Caco-2 (cell line): ENCODE measurements at regions not wholly inside any gene's neighbourhood (a gene's known extent, or its start where the extent isn't known, plus 50 kb on each side); places are given as distances from the start of the nearest gene placed in this dataset.

Experiments
- BruUV-seq: library from RNA; stranded (reverse); fragments of 400-500 nt; replicated peaks from 2 replicates; lab custom pipeline; 2021; lab: Mats Ljungman, UMichigan
- CTCF ChIA-PET: fragments of 300-600 bp; sonication (Branson Sonifier 250); formaldehyde crosslinking; loops from one replicate; lab custom pipeline; 2022; ENCODE audit warnings: antibody characterized with exemption; lab: Charles Lee
- POLR2A ChIA-PET: fragments of 300-600 bp; sonication (Branson Sonifier 250); formaldehyde crosslinking; loops from one replicate; lab custom pipeline; 2022; ENCODE audit warnings: antibody characterized with exemption; lab: Charles Lee
- DNase-seq, 2 experiments: peaks; one replicate each; pipeline versions ENCODE4 v3.0.0 to v3.0.0-alpha.2; 2020 to 2022
- H3K27me3 ChIP-seq: replicated peaks from 2 replicates; pipeline ENCODE4 v1.6.0; 2011; ENCODE audit warnings: low read length; ENCODE audit not compliant: control insufficient read depth, insufficient read depth
- H3K36me3 ChIP-seq: 2 replicates; pipeline ENCODE4 v1.5.1; 2011; ENCODE audit warnings: low read length; ENCODE audit not compliant: control insufficient read depth, insufficient read depth
- H3K4me1 ChIP-seq: fragments of 250-450 bp; sonication (Bioruptor Pico); 2 replicates; pipeline ENCODE4 v1.5.1; 2020; ENCODE audit warnings: mild to moderate bottlenecking
- H3K4me3 ChIP-seq: 2 replicates; pipeline ENCODE4 v1.5.1; 2011; ENCODE audit warnings: low read depth, mild to moderate bottlenecking, control low read depth, low read length
- H3K9me3 ChIP-seq: fragments of 250-450 bp; sonication (Bioruptor Pico); 2 replicates; pipeline ENCODE4 v1.5.1; 2020; ENCODE audit warnings: mild to moderate bottlenecking, moderate library complexity
- H3K27ac Mint-ChIP-seq: one replicate; pipeline ENCODE4 v1.8.0; 2022; ENCODE audit warnings: mixed read lengths; ENCODE audit not compliant: unreplicated experiment
- H3K27me3 Mint-ChIP-seq: one replicate; pipeline ENCODE4 v1.8.0; 2022; ENCODE audit warnings: mixed read lengths; ENCODE audit not compliant: insufficient read depth, unreplicated experiment
- H3K36me3 Mint-ChIP-seq: one replicate; pipeline ENCODE4 v1.8.0; 2022; ENCODE audit warnings: mild to moderate bottlenecking, mixed read lengths; ENCODE audit not compliant: insufficient read depth, unreplicated experiment
- H3K4me1 Mint-ChIP-seq: one replicate; pipeline ENCODE4 v1.8.0; 2022; ENCODE audit warnings: low read depth, mixed read lengths; ENCODE audit not compliant: unreplicated experiment
- H3K4me3 Mint-ChIP-seq: one replicate; pipeline ENCODE4 v1.8.0; 2022; ENCODE audit warnings: mild to moderate bottlenecking, moderate library complexity, mixed read lengths; ENCODE audit not compliant: unreplicated experiment
- H3K9me3 Mint-ChIP-seq: one replicate; pipeline ENCODE4 v1.8.0; 2022; ENCODE audit warnings: mixed read lengths; ENCODE audit not compliant: unreplicated experiment
- CTCF ChIP-seq, 2 experiments: fragments of 200-600 bp in 1 of 2; IDR thresholded peaks; 1 replicate in 1 of 2; 2 replicates in 1 of 2; pipeline versions ENCODE4 v1.5.1 to v1.8.0; 2011 to 2022; ENCODE audit warnings: antibody characterized with exemption in 1 of 2, control low read depth in 1 of 2, inconsistent platforms in 1 of 2, low read depth in 1 of 2, low read length in 1 of 2, mild to moderate bottlenecking in 1 of 2, moderate library complexity in 1 of 2; ENCODE audit not compliant: insufficient read depth in 1 of 2, severe bottlenecking in 1 of 2, unreplicated experiment in 1 of 2
- intact Hi-C: fragments of 100-400 bp; cut with micrococcal nuclease; formaldehyde crosslinking; loops from one replicate; pipeline ENCODE4 v1.10.0; 2022; ENCODE audit not compliant: unreplicated experiment

DNA sequence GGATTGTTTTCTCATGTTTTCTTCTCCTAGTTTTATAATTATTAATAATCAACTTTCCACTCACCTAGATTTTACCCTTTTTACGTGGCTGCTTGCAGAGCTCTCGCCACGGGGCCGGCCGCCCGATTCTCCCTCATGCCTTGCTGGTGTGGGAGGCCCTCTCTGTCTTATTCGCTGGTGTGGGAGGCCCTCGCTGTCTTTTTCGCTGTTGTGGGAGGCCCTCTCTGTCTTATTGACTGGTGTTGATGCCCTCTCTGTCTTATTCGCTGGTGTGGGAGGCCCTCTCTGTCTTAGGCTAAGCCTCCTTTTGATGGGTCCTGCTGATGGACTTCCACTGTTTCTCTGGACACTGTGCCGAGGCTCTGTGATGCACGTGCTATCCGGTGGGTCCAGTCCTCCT is 161.3 kb upstream of the IRX2 start:
- H3K27me3 ChIP-seq: no peaks in the 10 kb centered on the region
- H3K9me3 ChIP-seq: peaks cover 5% of the 10 kb centered on the region; the same call in 1 of the 2 replicates
- Mint-ChIP-seq H3K4me3 (no peak overlapping the region), H3K9me3 (no peaks in the 10 kb centered on the region), H3K27me3 (peaks cover 16% of the 10 kb centered on the region), H3K4me1 (no peaks in the 10 kb centered on the region), H3K27ac (no peak overlapping the region), H3K36me3 (no peaks in the 10 kb centered on the region)
- TF ChIP-seq CTCF (IDR thresholded peaks at IDR 0.05; ENCODE audit: insufficient read depth in 1 of 2, low read depth in 1 of 2, low read length in 1 of 2, severe bottlenecking in 1 of 2, unreplicated experiment in 1 of 2): no peak
- no peak overlapping the region for H3K4me3 ChIP-seq
- ChIA-PET CTCF (no interaction called here), POLR2A (interaction anchor here (0.5 kb wide), 1 partner anchor 132 kb away, joined by 3 read pairs; no protein-coding TSS in a partner anchor)
- no peaks in the 10 kb centered on the region for H3K4me1 ChIP-seq
- intact Hi-C loops: no loop called here
- no TSS peak for BruUV-seq
- no peak for DNase-seq
- H3K36me3 ChIP-seq: no peaks in the 10 kb centered on the region

DNA sequence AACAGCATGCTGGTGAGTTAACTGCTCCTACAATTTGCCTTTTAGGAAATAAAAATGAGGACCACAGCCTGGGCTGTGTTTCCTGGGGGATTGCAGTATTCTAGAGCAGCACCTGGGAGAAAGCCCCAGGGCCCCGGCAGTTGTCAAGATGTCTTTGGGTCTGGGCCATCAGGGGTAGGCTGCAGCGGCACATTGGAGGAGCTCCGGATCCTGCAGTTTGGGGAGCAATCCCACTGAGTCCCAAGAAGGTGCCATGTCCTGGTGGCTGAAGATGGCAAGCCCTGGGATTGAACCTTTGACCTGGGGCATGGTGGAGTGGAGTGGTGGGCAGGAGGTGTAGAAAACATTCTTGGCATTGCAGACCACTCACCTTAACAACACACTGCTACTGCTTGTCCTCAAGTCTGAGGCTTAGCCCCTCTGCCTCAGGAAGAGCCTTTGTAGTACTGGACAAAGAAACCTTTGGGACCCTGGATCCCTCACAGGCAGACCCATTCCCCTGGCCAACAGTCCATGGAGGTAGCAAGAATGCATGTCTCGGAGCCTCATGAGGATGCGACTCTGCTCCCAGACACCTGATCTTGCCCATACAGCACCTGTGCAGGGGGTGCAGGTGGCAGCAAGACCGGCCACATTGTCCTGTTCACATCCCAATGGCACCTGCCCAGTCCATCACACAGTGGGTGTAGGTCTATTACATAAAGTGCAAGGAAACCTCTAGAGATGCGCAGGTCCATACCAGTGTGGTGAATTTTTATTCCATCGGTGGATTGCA is 159.1 kb upstream of the IRX2 start:
- intact Hi-C loops: no loop called here
- BruUV-seq: no TSS peak
- H3K9me3 ChIP-seq: no peaks in the 10 kb centered on the region
- no peaks in the 10 kb centered on the region for H3K27me3 ChIP-seq
- H3K4me1 ChIP-seq: no peaks in the 10 kb centered on the region
- no peak for DNase-seq
- POLR2A ChIA-PET: no interaction called here
- peaks cover 16% of the 10 kb centered on the region for H3K27me3 Mint-ChIP-seq
- no peak overlapping the region for H3K4me3 Mint-ChIP-seq
- CTCF ChIA-PET: no interaction called here
- H3K27ac Mint-ChIP-seq: no peak overlapping the region
- no peak for TF ChIP-seq CTCF (IDR thresholded peaks at IDR 0.05; ENCODE audit: insufficient read depth in 1 of 2, low read depth in 1 of 2, low read length in 1 of 2, severe bottlenecking in 1 of 2, unreplicated experiment in 1 of 2)
- H3K36me3 Mint-ChIP-seq: no peaks in the 10 kb centered on the region
- no peaks in the 10 kb centered on the region for H3K4me1 Mint-ChIP-seq
- no peaks in the 10 kb centered on the region for H3K9me3 Mint-ChIP-seq
- H3K36me3 ChIP-seq: no peaks in the 10 kb centered on the region
- H3K4me3 ChIP-seq: no peak overlapping the region

GRCh38 chr5:2909035-2909434 is 157.6 kb upstream of the IRX2 start:
- TF ChIP-seq CTCF (IDR thresholded peaks at IDR 0.05; ENCODE audit: insufficient read depth in 1 of 2, low read depth in 1 of 2, low read length in 1 of 2, severe bottlenecking in 1 of 2, unreplicated experiment in 1 of 2): no peak
- Histone ChIP-seq H3K4me3 (no peak overlapping the region), H3K4me1 (no peaks in the 10 kb centered on the region), H3K27me3 (no peaks in the 10 kb centered on the region), H3K36me3 (no peaks in the 10 kb centered on the region), H3K9me3 (no peaks in the 10 kb centered on the region)
- H3K36me3 Mint-ChIP-seq: no peaks in the 10 kb centered on the region
- intact Hi-C loops: no loop called here
- H3K27ac Mint-ChIP-seq: no peak overlapping the region
- no peaks in the 10 kb centered on the region for H3K9me3 Mint-ChIP-seq
- H3K4me1 Mint-ChIP-seq: no peaks in the 10 kb centered on the region
- no peak for DNase-seq
- BruUV-seq: no TSS peak
- CTCF ChIA-PET: no interaction called here
- no peak overlapping the region for H3K4me3 Mint-ChIP-seq
- peaks cover 16% of the 10 kb centered on the region for H3K27me3 Mint-ChIP-seq
- POLR2A ChIA-PET: no interaction called here
